HL-60 (cell line): ENCODE measurements at regions not wholly inside any gene's neighbourhood (a gene's known extent, or its start where the extent isn't known, plus 50 kb on each side); places are given as distances from the start of the nearest gene placed in this dataset.
"Not testable (repeated sequence)": the region's sequence is repeated elsewhere in the genome, so short reads cannot be mapped to it uniquely, and the experiment has no call there.

ENCODE experiments used
- DNase-seq, 2 experiments: peaks; one replicate each; pipeline ENCODE4 v3.0.0-alpha.2; 2010 to 2020; ENCODE audit warnings: low read depth in 1 of 2, low spot score in 1 of 2
- H3K27ac ChIP-seq: fragments of 250-450 bp; sonication (Bioruptor Pico); replicated peaks from 2 replicates; pipeline ENCODE4 v1.5.1; 2020; ENCODE audit warnings: mild to moderate bottlenecking, moderate library complexity
- H3K27me3 ChIP-seq: fragments of 250-450 bp; sonication (Bioruptor Pico); 2 replicates; pipeline ENCODE4 v1.5.1; 2021; ENCODE audit warnings: mild to moderate bottlenecking, moderate library complexity; ENCODE audit not compliant: insufficient read depth, poor library complexity, severe bottlenecking
- H3K4me3 ChIP-seq: replicated peaks from 2 replicates; pipeline ENCODE4 v1.5.1; 2011; ENCODE audit warnings: mild to moderate bottlenecking, control low read depth, low read length; ENCODE audit not compliant: insufficient read depth
- GABPA ChIP-seq: IDR thresholded peaks from 2 replicates; pipeline ENCODE4 v1.6.1; 2012; ENCODE audit warnings: low read depth
- POLR2AphosphoS5 ChIP-seq: IDR thresholded peaks from 2 replicates; pipeline ENCODE4 v1.6.1; 2012; ENCODE audit warnings: low read depth
- REST ChIP-seq: IDR thresholded peaks from 2 replicates; pipeline ENCODE4 v1.6.1; 2012; ENCODE audit warnings: low read depth; ENCODE audit not compliant: insufficient replicate concordance
- SPI1 ChIP-seq: IDR thresholded peaks from 2 replicates; pipeline ENCODE4 v1.6.1; 2012; ENCODE audit warnings: low read depth, mild to moderate bottlenecking, borderline replicate concordance
- TF ChIP-seq, protein P1 (sequence below): IDR thresholded peaks from one replicate; pipeline ENCODE4 v1.5.1; 2011; ENCODE audit warnings: low read length, control low read depth, inconsistent platforms; ENCODE audit not compliant: insufficient read depth

DNA sequence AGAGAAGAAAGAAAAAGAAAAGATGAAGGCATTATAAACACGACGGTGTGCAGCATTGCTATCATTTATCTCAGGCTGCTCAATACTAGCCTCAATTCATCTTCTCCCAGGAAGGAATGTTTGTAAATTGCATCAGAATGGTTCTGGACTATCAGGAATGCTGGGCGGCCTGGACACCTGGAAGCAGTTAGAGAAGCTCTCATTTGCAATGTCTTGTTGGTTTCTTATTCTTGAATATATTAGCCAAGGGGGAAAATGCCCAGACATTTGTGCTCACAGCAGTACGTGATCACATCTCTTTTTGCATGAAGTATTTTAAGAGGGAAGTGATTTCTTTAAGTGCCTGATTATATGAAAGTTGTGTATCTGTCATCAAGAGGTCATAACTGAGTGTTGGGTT, 85.6 kb upstream of the IMMP2L start:
- Histone ChIP-seq H3K4me3 (no peak overlapping the region), H3K27me3 (no peaks in the 10 kb centered on the region), H3K27ac (no peak overlapping the region)
- no peak for DNase-seq
- TF ChIP-seq, protein P1, sequence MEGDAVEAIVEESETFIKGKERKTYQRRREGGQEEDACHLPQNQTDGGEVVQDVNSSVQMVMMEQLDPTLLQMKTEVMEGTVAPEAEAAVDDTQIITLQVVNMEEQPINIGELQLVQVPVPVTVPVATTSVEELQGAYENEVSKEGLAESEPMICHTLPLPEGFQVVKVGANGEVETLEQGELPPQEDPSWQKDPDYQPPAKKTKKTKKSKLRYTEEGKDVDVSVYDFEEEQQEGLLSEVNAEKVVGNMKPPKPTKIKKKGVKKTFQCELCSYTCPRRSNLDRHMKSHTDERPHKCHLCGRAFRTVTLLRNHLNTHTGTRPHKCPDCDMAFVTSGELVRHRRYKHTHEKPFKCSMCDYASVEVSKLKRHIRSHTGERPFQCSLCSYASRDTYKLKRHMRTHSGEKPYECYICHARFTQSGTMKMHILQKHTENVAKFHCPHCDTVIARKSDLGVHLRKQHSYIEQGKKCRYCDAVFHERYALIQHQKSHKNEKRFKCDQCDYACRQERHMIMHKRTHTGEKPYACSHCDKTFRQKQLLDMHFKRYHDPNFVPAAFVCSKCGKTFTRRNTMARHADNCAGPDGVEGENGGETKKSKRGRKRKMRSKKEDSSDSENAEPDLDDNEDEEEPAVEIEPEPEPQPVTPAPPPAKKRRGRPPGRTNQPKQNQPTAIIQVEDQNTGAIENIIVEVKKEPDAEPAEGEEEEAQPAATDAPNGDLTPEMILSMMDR: no peak
- TF ChIP-seq SPI1 (no peak), REST (no peak), GABPA (no peak), POLR2AphosphoS5 (no peak)

DNA sequence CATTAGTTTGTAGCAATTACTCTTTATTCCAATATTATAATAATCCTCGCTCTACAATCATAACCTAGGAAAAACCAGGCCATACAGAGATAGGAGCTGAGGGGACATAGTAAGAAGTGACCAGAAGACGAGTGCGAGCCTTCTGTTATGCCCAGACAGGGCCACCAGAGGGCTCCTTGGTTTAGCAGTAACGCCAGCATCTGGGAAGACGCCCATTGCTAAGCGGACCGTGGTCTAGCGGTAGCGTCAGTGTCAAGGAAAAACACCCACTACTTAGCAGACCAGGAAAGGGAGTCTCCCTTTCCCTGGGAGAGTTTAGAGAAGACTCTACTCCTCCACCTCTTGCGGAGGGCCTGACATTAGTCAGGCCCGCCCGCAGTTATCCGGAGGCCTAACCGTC, 82.3 kb upstream of the IMMP2L start:
- DNase-seq, H3K4me3 ChIP-seq, H3K27me3 ChIP-seq, H3K27ac ChIP-seq: not testable (repeated sequence)

- no peak overlapping the region for H3K27ac ChIP-seq
- no peaks in the 10 kb centered on the region for H3K27me3 ChIP-seq
- TF ChIP-seq POLR2AphosphoS5 (no peak), REST (no peak), SPI1 (no peak), GABPA (no peak)
- TF ChIP-seq, protein P1: no peak
- H3K4me3 ChIP-seq: no peak overlapping the region
- DNase-seq: no peak
These were observed 80.1 kb upstream of the IMMP2L start for GRCh38 chr7:111642373-111642772.

GRCh38 chr7:111640416-111640815, 78.1 kb upstream of the IMMP2L start:
- H3K27me3 ChIP-seq: no peaks in the 10 kb centered on the region

More at GRCh38 chr7:111640416-111640815, 78.1 kb upstream of the IMMP2L start:
- DNase-seq: no peak
- no peak overlapping the region for H3K27ac ChIP-seq
- TF ChIP-seq POLR2AphosphoS5 (no peak), REST (no peak), SPI1 (no peak)
- no peak overlapping the region for H3K4me3 ChIP-seq
